ENCODE measurements at regions not wholly inside any gene's neighbourhood (a gene's known extent, or its start where the extent isn't known, plus 50 kb on each side); places are given as distances from the start of the nearest gene placed in this dataset.

GRCh38 chr11:19433791-19434190 is 193.0 kb upstream of the E2F8 start:
- no peak for ATAC-seq
- Histone ChIP-seq H3K9me3 (no peaks in the 10 kb centered on the region), H3K27me3 (ENCODE audit: low read depth) (peaks cover 4% of the 10 kb centered on the region), H3K36me3 (no peaks in the 10 kb centered on the region), H3K4me3 (no peak overlapping the region), H3K4me1 (peaks cover 19% of the 10 kb centered on the region), H3K27ac (no peak overlapping the region)
- TF ChIP-seq, protein P1, sequence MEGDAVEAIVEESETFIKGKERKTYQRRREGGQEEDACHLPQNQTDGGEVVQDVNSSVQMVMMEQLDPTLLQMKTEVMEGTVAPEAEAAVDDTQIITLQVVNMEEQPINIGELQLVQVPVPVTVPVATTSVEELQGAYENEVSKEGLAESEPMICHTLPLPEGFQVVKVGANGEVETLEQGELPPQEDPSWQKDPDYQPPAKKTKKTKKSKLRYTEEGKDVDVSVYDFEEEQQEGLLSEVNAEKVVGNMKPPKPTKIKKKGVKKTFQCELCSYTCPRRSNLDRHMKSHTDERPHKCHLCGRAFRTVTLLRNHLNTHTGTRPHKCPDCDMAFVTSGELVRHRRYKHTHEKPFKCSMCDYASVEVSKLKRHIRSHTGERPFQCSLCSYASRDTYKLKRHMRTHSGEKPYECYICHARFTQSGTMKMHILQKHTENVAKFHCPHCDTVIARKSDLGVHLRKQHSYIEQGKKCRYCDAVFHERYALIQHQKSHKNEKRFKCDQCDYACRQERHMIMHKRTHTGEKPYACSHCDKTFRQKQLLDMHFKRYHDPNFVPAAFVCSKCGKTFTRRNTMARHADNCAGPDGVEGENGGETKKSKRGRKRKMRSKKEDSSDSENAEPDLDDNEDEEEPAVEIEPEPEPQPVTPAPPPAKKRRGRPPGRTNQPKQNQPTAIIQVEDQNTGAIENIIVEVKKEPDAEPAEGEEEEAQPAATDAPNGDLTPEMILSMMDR (IDR thresholded peaks at IDR 0.05) = no peak
- intact Hi-C loops (cut with DNase I) = no loop called here
- DNase-seq = no peak

DNA sequence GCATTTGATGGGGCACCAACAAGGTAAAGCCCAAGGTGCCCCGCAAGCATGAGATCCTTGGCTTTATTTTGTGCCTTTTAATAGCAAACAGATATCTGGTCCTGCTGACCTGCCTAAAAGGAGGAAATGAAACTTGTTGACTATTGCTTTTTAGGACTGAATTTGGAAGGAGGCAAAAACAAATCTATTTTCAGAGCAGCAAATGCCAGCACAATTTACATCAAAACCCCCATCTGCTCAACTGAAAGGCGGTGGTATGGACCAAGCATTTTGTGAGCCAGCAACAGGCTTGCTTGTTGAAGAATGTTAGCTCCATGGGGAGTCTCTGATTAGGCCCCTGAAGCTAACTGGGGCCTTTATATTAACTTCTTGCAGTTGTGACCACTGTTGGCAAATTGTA is 192.6 kb upstream of the E2F8 start:
- ATAC-seq (no peak), DNase-seq (no peak)
- Histone ChIP-seq H3K36me3 (no peaks in the 10 kb centered on the region), H3K9me3 (no peaks in the 10 kb centered on the region), H3K27me3 (ENCODE audit: low read depth) (peaks cover 4% of the 10 kb centered on the region), H3K27ac (no peak overlapping the region), H3K4me3 (no peak overlapping the region), H3K4me1 (peaks cover 19% of the 10 kb centered on the region)
- intact Hi-C loops (cut with DNase I) = no loop called here
- TF ChIP-seq, protein P1 (IDR thresholded peaks at IDR 0.05) = no peak

GRCh38 chr11:19432370-19433061 is 191.8 kb upstream of the E2F8 start:
- Histone ChIP-seq H3K9me3 (no peaks in the 10 kb centered on the region), H3K27me3 (ENCODE audit: low read depth) (peaks cover 4% of the 10 kb centered on the region), H3K36me3 (no peaks in the 10 kb centered on the region), H3K27ac (no peak overlapping the region), H3K4me1 (peaks cover 12% of the 10 kb centered on the region), H3K4me3 (no peak overlapping the region)
- TF ChIP-seq, protein P1 (IDR thresholded peaks at IDR 0.05) = no peak
- ATAC-seq (no peak), DNase-seq (no peak)
- intact Hi-C loops (cut with DNase I) = no loop called here

GRCh38 chr11:19430754-19431398 is 190.1 kb upstream of the E2F8 start:
- DNase-seq = no peak
- Histone ChIP-seq H3K36me3 (no peaks in the 10 kb centered on the region), H3K9me3 (no peaks in the 10 kb centered on the region), H3K4me3 (no peak overlapping the region), H3K27ac (no peak overlapping the region), H3K27me3 (ENCODE audit: low read depth) (peaks cover 4% of the 10 kb centered on the region), H3K4me1 (peaks cover 10% of the 10 kb centered on the region)
- intact Hi-C loops (cut with DNase I) = no loop called here
- ATAC-seq = peak in 1 of 2 donors; percentile 23
- TF ChIP-seq, protein P1 (IDR thresholded peaks at IDR 0.05) = no peak

DNA sequence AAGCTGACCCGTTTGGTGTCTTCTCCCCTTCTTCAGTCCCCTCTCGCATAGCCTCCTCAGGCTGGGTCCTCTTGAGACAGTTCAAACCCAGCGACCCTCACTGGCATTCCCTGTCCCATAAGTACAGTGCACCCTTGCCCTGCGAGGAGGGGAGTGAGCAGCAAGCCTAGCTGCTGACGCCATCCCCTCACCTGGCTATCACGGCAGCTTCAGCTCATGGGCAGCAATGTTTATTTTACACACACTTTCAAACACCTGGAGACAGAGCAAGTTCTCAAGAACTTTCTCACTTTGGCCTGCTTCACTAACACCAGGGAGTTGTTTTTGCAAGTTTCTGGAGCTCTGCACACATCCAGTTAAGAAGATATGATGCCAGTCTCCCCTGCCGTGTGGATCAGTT is 189.6 kb upstream of the E2F8 start:
- no peaks in the 10 kb centered on the region for H3K36me3 ChIP-seq
- TF ChIP-seq, protein P1 (IDR thresholded peaks at IDR 0.05) = no peak
- H3K9me3 ChIP-seq = no peaks in the 10 kb centered on the region
- ATAC-seq = peak in 1 of 2 donors; percentile 12
- H3K4me1 ChIP-seq = peaks cover 11% of the 10 kb centered on the region
- intact Hi-C loops (cut with DNase I) = no loop called here
- peaks cover 4% of the 10 kb centered on the region for H3K27me3 ChIP-seq (ENCODE audit: low read depth)
- H3K27ac ChIP-seq = no peak overlapping the region
- H3K4me3 ChIP-seq = no peak overlapping the region
- DNase-seq = no peak

All from lower lobe of right lung (tissue), 2 donors.